ENCODE measurements at regions not wholly inside any gene's neighbourhood (a gene's known extent, or its start where the extent isn't known, plus 50 kb on each side); places are given as distances from the start of the nearest gene placed in this dataset.

- TF ChIP-seq POLR2A (IDR thresholded peaks at IDR 0.05) (no peak), CTCF (IDR thresholded peaks at IDR 0.05) (no peak)
These were observed 1209.5 kb downstream of the SLC16A7 start for GRCh38 chr12:60805364-60805763.
